ENCODE measurements at regions not wholly inside any gene's neighbourhood (a gene's known extent, or its start where the extent isn't known, plus 50 kb on each side); places are given as distances from the start of the nearest gene placed in this dataset.

DNA sequence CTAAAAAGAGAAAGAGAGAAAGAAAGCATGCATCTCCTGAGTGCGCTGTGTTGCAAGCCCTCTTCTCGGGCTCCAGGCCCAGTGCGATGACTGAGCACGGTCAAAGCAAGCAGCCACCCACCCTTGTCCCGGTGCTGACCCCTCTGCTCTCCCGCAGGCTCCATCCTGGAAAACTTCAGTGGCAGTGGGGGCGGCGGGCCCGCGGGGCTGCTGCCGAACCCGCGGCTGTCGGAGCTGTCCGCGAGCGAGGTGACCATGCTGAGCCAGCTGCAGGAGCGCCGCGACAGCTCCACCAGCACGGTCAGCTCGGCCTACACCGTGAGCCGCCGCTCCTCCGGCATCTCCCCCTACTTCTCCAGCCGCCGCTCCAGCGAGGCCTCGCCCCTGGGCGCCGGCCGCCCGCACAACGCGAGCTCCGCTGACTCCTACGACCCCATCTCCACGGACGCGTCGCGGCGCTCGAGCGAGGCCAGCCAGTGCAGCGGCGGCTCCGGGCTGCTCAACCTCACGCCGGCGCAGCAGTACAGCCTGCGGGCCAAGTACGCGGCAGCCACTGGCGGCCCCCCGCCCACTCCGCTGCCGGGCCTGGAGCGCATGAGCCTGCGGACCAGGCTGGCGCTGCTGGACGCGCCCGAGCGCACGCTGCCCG is 252.5 kb downstream of the GLI2 start:
- no peaks in the 10 kb centered on the region for H3K9me3 Mint-ChIP-seq
- H3K27ac Mint-ChIP-seq, result no peak overlapping the region
- H3K4me1 Mint-ChIP-seq (ENCODE audit: low read depth), result no peaks in the 10 kb centered on the region
- H3K36me3 Mint-ChIP-seq (ENCODE audit: low read depth), result no peaks in the 10 kb centered on the region
- no peaks in the 10 kb centered on the region for H3K27me3 Mint-ChIP-seq
- H3K4me3 Mint-ChIP-seq, result no peak overlapping the region

DNA sequence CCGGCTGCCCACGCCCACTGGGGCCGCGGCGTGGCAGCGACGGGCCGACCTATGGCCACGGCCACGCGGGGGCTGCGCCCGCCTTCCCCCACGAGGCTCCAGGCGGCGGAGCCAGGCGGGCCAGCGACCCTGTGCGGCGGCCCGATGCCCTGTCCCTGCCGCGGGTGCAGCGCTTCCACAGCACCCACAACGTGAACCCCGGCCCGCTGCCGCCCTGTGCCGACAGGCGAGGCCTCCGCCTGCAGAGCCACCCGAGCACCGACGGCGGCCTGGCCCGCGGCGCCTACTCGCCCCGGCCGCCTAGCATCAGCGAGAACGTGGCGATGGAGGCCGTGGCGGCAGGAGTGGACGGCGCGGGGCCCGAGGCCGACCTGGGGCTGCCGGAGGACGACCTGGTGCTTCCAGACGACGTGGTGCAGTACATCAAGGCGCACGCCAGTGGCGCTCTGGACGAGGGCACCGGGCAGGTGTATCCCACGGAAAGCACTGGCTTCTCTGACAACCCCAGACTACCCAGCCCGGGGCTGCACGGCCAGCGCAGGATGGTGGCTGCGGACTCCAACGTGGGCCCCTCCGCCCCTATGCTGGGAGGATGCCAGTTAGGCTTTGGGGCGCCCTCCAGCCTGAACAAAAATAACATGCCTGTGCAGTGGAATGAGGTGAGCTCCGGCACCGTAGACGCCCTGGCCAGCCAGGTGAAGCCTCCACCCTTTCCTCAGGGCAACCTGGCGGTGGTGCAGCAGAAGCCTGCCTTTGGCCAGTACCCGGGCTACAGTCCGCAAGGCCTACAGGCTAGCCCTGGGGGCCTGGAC is 253.2 kb downstream of the GLI2 start:
- H3K27ac Mint-ChIP-seq, result no peak overlapping the region
- no peaks in the 10 kb centered on the region for H3K9me3 Mint-ChIP-seq
- H3K36me3 Mint-ChIP-seq (ENCODE audit: low read depth), result no peaks in the 10 kb centered on the region
- H3K27me3 Mint-ChIP-seq, result no peaks in the 10 kb centered on the region
- H3K4me1 Mint-ChIP-seq (ENCODE audit: low read depth), result no peaks in the 10 kb centered on the region
- no peak overlapping the region for H3K4me3 Mint-ChIP-seq

DNA sequence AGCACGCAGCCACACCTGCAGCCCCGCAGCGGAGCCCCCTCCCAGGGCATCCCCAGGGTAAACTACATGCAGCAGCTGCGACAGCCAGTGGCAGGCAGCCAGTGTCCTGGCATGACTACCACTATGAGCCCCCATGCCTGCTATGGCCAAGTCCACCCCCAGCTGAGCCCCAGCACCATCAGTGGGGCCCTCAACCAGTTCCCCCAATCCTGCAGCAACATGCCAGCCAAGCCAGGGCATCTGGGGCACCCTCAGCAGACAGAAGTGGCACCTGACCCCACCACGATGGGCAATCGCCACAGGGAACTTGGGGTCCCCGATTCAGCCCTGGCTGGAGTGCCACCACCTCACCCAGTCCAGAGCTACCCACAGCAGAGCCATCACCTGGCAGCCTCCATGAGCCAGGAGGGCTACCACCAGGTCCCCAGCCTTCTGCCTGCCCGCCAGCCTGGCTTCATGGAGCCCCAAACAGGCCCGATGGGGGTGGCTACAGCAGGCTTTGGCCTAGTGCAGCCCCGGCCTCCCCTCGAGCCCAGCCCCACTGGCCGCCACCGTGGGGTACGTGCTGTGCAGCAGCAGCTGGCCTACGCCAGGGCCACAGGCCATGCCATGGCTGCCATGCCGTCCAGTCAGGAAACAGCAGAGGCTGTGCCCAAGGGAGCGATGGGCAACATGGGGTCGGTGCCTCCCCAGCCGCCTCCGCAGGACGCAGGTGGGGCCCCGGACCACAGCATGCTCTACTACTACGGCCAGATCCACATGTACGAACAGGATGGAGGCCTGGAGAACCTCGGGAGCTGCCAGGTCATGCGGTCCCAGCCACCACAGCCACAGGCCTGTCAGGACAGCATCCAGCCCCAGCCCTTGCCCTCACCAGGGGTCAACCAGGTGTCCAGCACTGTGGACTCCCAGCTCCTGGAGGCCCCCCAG is 254.1 kb downstream of the GLI2 start:
- no peaks in the 10 kb centered on the region for H3K27me3 Mint-ChIP-seq
- H3K36me3 Mint-ChIP-seq (ENCODE audit: low read depth), result no peaks in the 10 kb centered on the region
- H3K4me3 Mint-ChIP-seq, result no peak overlapping the region
- no peaks in the 10 kb centered on the region for H3K4me1 Mint-ChIP-seq (ENCODE audit: low read depth)
- H3K9me3 Mint-ChIP-seq, result no peaks in the 10 kb centered on the region
- no peak overlapping the region for H3K27ac Mint-ChIP-seq

DNA sequence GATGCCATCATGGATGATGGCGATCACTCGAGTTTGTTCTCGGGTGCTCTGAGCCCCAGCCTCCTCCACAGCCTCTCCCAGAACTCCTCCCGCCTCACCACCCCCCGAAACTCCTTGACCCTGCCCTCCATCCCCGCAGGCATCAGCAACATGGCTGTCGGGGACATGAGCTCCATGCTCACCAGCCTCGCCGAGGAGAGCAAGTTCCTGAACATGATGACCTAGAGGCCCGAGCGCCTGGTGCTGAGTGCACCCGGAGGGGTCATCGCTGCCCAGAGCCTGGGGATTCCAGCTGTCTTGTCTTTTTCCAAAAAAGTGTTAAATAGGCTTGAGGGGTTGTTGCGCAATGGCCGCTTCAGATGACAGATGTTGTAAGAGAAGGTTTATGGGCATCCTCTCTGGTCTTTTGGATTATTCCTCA is 254.8 kb downstream of the GLI2 start:
- Mint-ChIP-seq H3K4me3 (no peak overlapping the region), H3K4me1 (ENCODE audit: low read depth) (no peaks in the 10 kb centered on the region), H3K9me3 (no peaks in the 10 kb centered on the region), H3K36me3 (ENCODE audit: low read depth) (no peaks in the 10 kb centered on the region), H3K27me3 (peaks cover 3% of the 10 kb centered on the region), H3K27ac (no peak overlapping the region)

DNA sequence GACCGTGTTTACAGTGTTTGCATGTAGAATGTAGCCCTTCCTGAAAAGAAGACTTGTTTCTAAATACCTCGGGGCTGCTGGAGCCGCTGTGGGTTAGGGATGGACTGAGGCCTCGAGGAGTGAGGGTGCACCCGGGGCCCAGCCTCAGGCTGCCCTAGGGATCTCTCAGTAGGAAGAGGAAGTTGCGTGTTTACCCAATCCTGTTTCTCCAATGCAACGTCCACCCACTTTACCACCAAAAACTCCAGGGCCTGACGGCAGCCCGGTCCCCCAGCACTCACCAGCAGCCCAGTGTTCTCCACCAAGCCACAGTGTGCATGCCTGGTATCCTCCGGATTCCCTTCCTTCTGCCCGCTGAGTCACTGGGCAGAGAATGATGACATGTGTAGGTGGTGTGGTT is 255.8 kb downstream of the GLI2 start:
- peaks cover 3% of the 10 kb centered on the region for H3K27me3 Mint-ChIP-seq
- no peaks in the 10 kb centered on the region for H3K9me3 Mint-ChIP-seq
- no peak overlapping the region for H3K4me3 Mint-ChIP-seq
- no peak overlapping the region for H3K27ac Mint-ChIP-seq
- no peaks in the 10 kb centered on the region for H3K4me1 Mint-ChIP-seq (ENCODE audit: low read depth)
- H3K36me3 Mint-ChIP-seq (ENCODE audit: low read depth), result no peaks in the 10 kb centered on the region

DNA sequence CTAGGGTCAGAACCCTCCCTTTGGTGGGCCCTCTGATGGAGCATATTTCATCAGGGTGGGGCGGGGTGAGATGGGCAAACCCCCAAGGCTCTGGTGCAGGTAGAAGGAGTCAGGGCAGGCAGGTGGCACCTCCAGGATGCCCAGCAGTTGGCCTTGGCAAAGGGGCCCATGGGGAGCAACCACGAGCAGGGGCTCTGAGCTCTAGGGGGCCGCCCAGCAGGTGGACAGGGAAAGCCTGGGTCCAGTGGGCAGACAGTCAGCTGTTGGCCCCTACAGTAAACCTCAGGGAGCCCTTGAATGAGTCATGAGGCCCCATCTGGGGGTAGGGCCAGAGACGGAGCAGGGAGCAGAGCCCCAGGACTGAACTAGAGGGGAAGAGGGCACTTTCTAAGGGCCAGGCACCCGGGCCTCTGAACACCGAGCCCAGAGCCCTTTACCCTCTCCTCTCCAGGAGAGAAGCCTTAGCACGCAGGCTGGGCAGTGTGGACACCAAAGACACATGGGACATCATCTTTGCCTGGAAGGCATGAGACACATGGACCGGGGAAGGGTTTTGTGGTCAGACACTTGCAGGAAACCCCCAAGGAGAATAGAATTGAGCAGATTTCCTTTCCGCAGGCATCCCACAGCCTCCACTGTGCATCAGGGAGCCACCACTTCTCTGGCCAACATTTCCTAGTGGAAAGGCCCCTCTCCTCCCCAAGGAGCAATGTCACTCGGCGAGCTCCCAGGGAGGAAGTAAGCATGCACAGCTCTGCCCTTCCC is 257.3 kb downstream of the GLI2 start:
- H3K4me3 Mint-ChIP-seq, result no peak overlapping the region
- no peaks in the 10 kb centered on the region for H3K36me3 Mint-ChIP-seq (ENCODE audit: low read depth)
- no peaks in the 10 kb centered on the region for H3K4me1 Mint-ChIP-seq (ENCODE audit: low read depth)
- no peak overlapping the region for H3K27ac Mint-ChIP-seq
- peaks cover 3% of the 10 kb centered on the region for H3K27me3 Mint-ChIP-seq
- H3K9me3 Mint-ChIP-seq, result no peaks in the 10 kb centered on the region

DNA sequence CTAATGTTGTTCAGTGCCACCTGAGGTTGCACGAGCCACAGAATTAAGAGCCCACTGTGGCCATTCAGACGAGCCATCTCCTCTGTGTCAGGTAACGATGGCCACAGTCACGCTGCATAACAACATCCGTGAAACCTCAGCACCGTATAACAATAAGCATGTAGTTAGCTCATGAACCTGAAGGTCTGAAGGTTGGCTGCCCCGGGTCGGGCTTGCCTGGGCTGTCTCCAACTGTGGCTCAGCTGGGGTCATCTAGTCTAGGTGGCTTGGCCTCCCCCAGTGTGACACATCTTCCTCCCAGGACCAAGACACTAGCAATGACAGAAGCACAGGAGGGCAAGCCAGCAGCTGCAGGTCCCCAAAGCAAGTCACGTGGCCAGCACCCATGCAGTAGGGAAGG is 258.0 kb downstream of the GLI2 start:
- H3K36me3 Mint-ChIP-seq (ENCODE audit: low read depth), result no peaks in the 10 kb centered on the region
- H3K27me3 Mint-ChIP-seq, result peaks cover 3% of the 10 kb centered on the region
- no peak overlapping the region for H3K4me3 Mint-ChIP-seq
- H3K9me3 Mint-ChIP-seq, result no peaks in the 10 kb centered on the region
- H3K4me1 Mint-ChIP-seq (ENCODE audit: low read depth), result no peaks in the 10 kb centered on the region
- no peak overlapping the region for H3K27ac Mint-ChIP-seq

DNA sequence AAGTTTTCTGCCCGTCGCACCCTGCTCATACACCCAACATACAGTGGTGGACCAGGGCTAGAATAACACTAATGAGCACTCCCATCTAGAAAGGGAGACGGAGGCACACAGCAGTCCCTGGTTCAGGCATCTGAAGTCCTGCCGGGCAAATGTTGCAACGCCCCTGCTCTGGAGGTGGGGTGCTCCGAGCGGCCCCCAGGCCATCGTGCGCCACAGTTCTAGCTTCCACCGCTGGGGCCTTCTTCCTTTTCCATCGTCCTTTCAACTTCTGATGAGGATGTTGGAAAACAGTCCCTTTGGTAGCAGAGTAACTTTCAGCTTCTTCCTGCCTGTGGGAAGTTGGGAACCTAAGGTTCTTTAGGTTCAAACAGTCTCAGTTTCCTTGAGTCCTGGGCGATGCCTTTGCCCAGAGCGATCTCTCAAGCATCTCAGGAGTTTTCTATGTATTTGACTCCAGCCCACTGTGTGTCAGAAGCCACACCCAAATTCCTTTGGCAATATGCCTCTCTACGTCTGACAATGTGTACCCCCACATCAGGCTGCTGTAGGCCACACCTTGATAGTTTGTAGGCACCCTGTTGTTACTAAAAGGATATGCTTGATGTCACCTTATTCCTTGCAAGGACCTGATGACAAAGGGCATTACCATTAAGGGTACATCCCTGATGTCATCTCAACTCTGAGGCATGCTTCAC is 258.8 kb downstream of the GLI2 start:
- Mint-ChIP-seq H3K36me3 (ENCODE audit: low read depth) (no peaks in the 10 kb centered on the region), H3K27ac (no peak overlapping the region), H3K4me3 (no peak overlapping the region), H3K27me3 (peaks cover 3% of the 10 kb centered on the region), H3K9me3 (no peaks in the 10 kb centered on the region), H3K4me1 (ENCODE audit: low read depth) (no peaks in the 10 kb centered on the region)

DNA sequence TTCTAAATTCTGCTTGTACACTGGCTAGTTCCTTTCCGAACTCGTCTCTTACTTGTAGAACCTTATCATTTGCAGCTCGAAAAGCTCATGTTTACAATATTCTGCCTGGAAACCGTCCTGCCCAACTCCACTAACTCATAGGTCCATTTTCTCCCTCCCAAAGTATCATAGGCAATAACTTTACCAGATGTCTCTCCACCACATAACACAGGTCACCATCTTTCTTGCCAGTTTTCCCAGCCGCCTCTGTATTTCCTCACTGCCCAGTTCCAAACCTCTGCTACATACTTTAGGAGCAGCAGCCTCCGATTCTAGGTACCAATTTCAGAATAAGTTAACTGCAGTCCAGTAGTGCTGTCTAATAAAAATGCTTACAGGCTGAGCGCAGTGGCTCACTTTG is 259.5 kb downstream of the GLI2 start:
- Mint-ChIP-seq H3K4me1 (ENCODE audit: low read depth) (no peaks in the 10 kb centered on the region), H3K36me3 (ENCODE audit: low read depth) (no peaks in the 10 kb centered on the region), H3K27me3 (peaks cover 3% of the 10 kb centered on the region), H3K4me3 (no peak overlapping the region), H3K9me3 (no peaks in the 10 kb centered on the region), H3K27ac (no peak overlapping the region)

DNA sequence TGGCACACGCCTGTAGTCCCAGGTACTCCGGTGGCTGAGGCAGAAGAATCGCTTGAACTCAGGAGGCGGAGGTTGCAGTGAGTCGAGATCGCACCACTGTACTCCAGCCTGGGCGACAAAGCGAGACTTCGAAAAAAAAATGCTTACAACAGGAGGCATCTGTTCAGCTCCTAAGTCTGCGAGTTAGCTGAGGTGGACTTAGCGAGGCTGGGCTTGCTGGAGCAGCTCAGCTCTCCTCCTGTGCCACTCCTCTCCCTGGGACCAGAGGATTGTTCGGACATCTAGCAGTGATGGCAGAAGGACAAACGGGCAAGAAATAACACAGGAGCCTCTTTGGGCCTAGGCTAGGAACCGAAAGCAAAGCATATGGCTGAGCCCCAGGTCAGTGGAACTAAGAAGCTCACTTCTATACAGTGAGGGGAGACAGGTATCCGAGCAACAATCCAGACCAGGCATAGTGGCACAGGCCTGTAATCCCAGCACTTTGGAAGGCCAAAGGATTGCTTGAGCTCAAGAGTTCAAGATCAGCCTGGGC is 260.1 kb downstream of the GLI2 start:
- Mint-ChIP-seq H3K27me3 (peaks cover 3% of the 10 kb centered on the region), H3K9me3 (no peaks in the 10 kb centered on the region), H3K4me1 (ENCODE audit: low read depth) (no peaks in the 10 kb centered on the region)

DNA sequence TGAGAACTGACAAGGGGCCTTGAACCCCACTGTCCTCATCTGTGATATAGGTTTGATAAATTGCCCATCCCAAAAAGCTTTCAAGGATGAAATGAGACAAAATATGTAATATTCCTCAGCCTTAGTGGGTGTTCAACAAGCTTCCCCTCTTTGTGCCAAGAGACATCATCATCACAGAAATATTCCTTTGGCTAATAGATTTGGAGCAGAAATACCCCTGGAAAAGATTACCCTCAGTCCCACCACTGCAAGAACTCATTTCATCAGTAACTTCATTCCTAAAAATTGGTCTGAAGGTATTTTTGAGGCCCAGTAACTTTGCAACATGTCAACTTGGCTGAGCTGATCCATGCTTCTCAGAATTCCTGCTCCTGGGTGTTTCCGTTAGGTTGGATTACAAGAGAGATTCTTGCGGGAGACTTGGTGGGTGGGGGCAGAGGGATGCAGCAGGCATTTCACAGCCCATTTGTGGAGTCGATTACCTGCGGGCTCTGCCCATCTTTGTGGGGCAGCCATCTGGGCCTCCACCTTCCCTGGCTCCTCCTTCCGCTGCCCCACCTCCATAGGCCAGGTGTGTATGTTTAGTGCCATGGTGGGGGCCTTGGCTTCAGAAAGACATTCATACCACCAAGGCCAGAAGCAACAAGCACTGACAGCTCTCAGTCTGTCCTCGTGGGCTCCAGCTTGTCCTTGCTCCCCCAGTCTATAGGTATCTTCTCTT is 263.9 kb downstream of the GLI2 start:
- Mint-ChIP-seq H3K27me3 (peaks cover 3% of the 10 kb centered on the region), H3K36me3 (ENCODE audit: low read depth) (no peaks in the 10 kb centered on the region), H3K4me3 (no peak overlapping the region), H3K9me3 (no peaks in the 10 kb centered on the region), H3K27ac (no peak overlapping the region), H3K4me1 (ENCODE audit: low read depth) (no peaks in the 10 kb centered on the region)

More for the DNA sequence above, 260.1 kb downstream of the GLI2 start:
- no peak overlapping the region for H3K4me3 Mint-ChIP-seq
- H3K36me3 Mint-ChIP-seq (ENCODE audit: low read depth), result no peaks in the 10 kb centered on the region
- H3K27ac Mint-ChIP-seq, result no peak overlapping the region

DNA sequence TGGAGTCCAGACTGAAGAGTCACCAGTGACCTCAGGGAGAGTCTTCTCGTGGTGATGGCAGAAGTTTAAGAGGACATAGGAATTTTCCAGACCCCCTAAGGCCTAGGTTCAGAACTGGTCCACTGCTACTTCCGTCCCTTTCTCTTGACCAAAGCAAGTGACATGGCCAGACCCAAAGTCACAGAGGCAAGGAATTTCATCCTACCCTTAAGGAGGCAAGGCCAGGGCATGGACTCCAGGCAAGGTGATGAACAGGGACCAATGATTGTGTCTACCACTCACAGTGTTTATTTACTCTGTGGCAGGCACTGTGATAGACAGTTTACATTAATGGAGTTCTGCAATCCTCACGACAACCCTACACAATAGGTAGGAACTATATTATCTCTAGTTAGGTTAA is 265.1 kb downstream of the GLI2 start:
- H3K36me3 Mint-ChIP-seq (ENCODE audit: low read depth), result no peaks in the 10 kb centered on the region
- no peaks in the 10 kb centered on the region for H3K9me3 Mint-ChIP-seq
- no peaks in the 10 kb centered on the region for H3K4me1 Mint-ChIP-seq (ENCODE audit: low read depth)
- H3K27me3 Mint-ChIP-seq, result no peaks in the 10 kb centered on the region
- no peak overlapping the region for H3K4me3 Mint-ChIP-seq
- no peak overlapping the region for H3K27ac Mint-ChIP-seq

DNA sequence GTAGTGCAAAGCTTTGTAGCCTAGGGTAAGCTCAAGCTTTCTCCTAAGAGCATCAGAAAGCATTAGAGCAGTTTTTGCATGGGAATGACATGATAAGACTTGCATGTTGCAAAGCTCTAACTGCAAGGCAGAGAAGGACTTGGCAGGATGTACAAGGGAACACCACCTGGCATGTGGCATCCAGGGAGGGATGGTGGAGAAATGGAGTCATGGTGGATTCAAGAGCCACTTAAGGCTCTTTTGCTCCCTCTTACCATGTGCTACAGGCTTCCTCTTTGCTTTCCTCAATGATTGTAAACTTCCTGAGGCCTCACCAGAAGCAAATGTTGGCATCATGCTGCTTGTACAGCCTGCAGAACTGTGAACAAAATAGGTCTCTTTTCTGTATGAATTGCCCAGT is 266.0 kb downstream of the GLI2 start:
- H3K27me3 Mint-ChIP-seq, result no peaks in the 10 kb centered on the region
- no peak overlapping the region for H3K4me3 Mint-ChIP-seq
- H3K4me1 Mint-ChIP-seq (ENCODE audit: low read depth), result no peaks in the 10 kb centered on the region
- H3K36me3 Mint-ChIP-seq (ENCODE audit: low read depth), result no peaks in the 10 kb centered on the region
- no peak overlapping the region for H3K27ac Mint-ChIP-seq
- H3K9me3 Mint-ChIP-seq, result no peaks in the 10 kb centered on the region

Data from stimulated activated naive CD8-positive, alpha-beta T cell treated with anti-CD3 and anti-CD28 coated beads, Interleukin-15, Interleukin-2, amounts not matched to agents 100 ng/mL and 50 ng/mL, for 24 hours (primary cell).